AG09319 (cell line): ENCODE measurements at regions not wholly inside any gene's neighbourhood (a gene's known extent, or its start where the extent isn't known, plus 50 kb on each side); places are given as distances from the start of the nearest gene placed in this dataset.

ENCODE experiments used
- DNase-seq: peaks from one replicate; pipeline ENCODE4 v3.0.0-alpha.2; 2010; ENCODE audit warnings: low read depth; ENCODE audit errors: extremely low read depth
- CTCF ChIP-seq: IDR thresholded peaks from 2 replicates; pipeline ENCODE4 v1.5.1; 2011; ENCODE audit warnings: low read depth, mild to moderate bottlenecking, inconsistent platforms, low read length, moderate library complexity

GRCh38 chr6:98639089-98639635 lies 195.2 kb upstream of the POU3F2 start:
- no peak for TF ChIP-seq CTCF
- DNase-seq, result no peak

- no peak for DNase-seq
- no peak for TF ChIP-seq CTCF
Observed at GRCh38 chr6:98640366-98640765, 194.0 kb upstream of the POU3F2 start.

- no peak for DNase-seq
- TF ChIP-seq CTCF, result no peak
Observed at GRCh38 chr6:98641949-98642719, 192.2 kb upstream of the POU3F2 start.

- DNase-seq, result no peak
- TF ChIP-seq CTCF, result no peak
Observed at GRCh38 chr6:98644063-98644462, 190.3 kb upstream of the POU3F2 start.

GRCh38 chr6:98648211-98648914 lies 186.0 kb upstream of the POU3F2 start:
- no peak for TF ChIP-seq CTCF

GRCh38 chr6:98650941-98651340 lies 183.4 kb upstream of the POU3F2 start:
- DNase-seq, result no peak
- TF ChIP-seq CTCF, result no peak

More at GRCh38 chr6:98648211-98648914, 186.0 kb upstream of the POU3F2 start:
- DNase-seq, result no peak

GRCh38 chr6:98653179-98653578 lies 181.2 kb upstream of the POU3F2 start:
- DNase-seq, result no peak

More at GRCh38 chr6:98653179-98653578, 181.2 kb upstream of the POU3F2 start:
- TF ChIP-seq CTCF, result no peak
